ENCODE measurements at regions not wholly inside any gene's neighbourhood (a gene's known extent, or its start where the extent isn't known, plus 50 kb on each side); places are given as distances from the start of the nearest gene placed in this dataset.

DNA sequence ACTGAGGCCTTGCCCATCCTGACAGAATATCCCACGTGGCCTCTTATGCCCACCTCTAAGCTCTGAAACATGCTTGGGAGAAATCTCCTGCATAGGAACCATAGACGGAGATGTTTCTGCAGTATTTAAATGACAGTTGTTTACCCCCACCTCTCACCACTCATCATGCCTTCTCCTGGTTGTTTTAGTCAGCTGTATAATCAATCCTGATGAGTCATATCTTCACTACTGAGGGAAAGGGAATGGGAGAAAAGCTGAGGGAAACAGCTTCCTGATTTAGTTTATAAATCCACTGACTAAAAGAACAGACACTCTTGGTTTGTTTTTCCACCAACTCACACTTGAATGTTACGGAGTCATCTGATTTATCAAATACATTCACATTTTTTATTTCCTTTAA lies 113.2 kb upstream of the TENT5A start:
- Histone ChIP-seq H3K27ac (no peak overlapping the region), H3K27me3 (no peaks in the 10 kb centered on the region), H3K9me3 (no peaks in the 10 kb centered on the region), H3K4me3 (no peak overlapping the region), H3K4me1 (peaks cover 0 to 30% of the 10 kb centered on the region in 2 donors), H3K36me3 (no peaks in the 10 kb centered on the region)
- no peak for DNase-seq (ENCODE audit: low spot score in 2 of 2)
- intact Hi-C loops (cut with DNase I), result no loop called here
- no peak for TF ChIP-seq CTCF (IDR thresholded peaks at IDR 0.05)

- H3K4me3 ChIP-seq, result no peak overlapping the region
- no peak for TF ChIP-seq CTCF (IDR thresholded peaks at IDR 0.05)
- H3K4me1 ChIP-seq, result peaks cover 0 to 44% of the 10 kb centered on the region in 2 donors
- no peaks in the 10 kb centered on the region for H3K9me3 ChIP-seq
- H3K27me3 ChIP-seq, result no peaks in the 10 kb centered on the region
- intact Hi-C loops (cut with DNase I), result loop anchor here (5.0 kb wide), 2 partner anchors 112 to 153 kb away; partner anchors contain the start of gene TENT5A
- no peaks in the 10 kb centered on the region for H3K36me3 ChIP-seq
- H3K27ac ChIP-seq, result peak overlapping the region in 1 of 2 donors; percentile 33
- DNase-seq (ENCODE audit: low spot score in 2 of 2), result no peak
Observed at GRCh38 chr6:81864124-81864523, 111.6 kb upstream of the TENT5A start.

DNA sequence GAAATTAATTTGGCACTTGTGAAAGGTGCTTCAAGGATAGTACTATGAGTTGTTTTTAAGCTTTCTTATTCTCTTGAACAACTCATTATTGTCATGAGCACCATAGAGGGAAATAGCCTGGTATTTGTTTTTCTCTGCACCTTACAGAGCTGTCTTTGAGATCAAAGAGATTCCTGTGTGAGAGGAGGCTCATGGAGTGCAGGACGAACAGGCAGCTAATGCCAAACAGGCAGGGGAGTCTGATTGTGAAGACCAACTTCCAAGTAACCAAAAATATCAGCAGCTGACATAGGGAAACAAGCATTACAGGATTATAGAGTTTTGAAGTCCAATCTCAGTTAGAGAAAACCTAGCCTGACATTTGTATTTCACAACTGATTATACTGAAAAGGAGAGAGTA lies 110.6 kb upstream of the TENT5A start:
- no peak overlapping the region for H3K4me3 ChIP-seq
- intact Hi-C loops (cut with DNase I), result loop anchor here (5.0 kb wide), 2 partner anchors 111 to 154 kb away; partner anchors contain the start of gene TENT5A
- no peaks in the 10 kb centered on the region for H3K27me3 ChIP-seq
- peaks cover 5 to 54% of the 10 kb centered on the region in 2 donors for H3K4me1 ChIP-seq
- no peak for DNase-seq (ENCODE audit: low spot score in 2 of 2)
- no peak for TF ChIP-seq CTCF (IDR thresholded peaks at IDR 0.05)
- no peaks in the 10 kb centered on the region for H3K36me3 ChIP-seq
- H3K9me3 ChIP-seq, result no peaks in the 10 kb centered on the region
- H3K27ac ChIP-seq, result peak overlapping the region in 1 of 2 donors; percentile 24

- no peak overlapping the region for H3K4me3 ChIP-seq
- H3K9me3 ChIP-seq, result no peaks in the 10 kb centered on the region
- no peak for DNase-seq (ENCODE audit: low spot score in 2 of 2)
- H3K27me3 ChIP-seq, result no peaks in the 10 kb centered on the region
- peak overlapping the region; percentile 70 to 76 for H3K27ac ChIP-seq
- no peak for TF ChIP-seq CTCF (IDR thresholded peaks at IDR 0.05)
- no peaks in the 10 kb centered on the region for H3K36me3 ChIP-seq
- intact Hi-C loops (cut with DNase I), result loop anchor here (5.0 kb wide), 2 partner anchors 109 to 156 kb away; partner anchors contain the start of gene TENT5A
- peaks cover 8 to 61% of the 10 kb centered on the region in 2 donors for H3K4me1 ChIP-seq
Observed at GRCh38 chr6:81861281-81861680, 108.8 kb upstream of the TENT5A start.

DNA sequence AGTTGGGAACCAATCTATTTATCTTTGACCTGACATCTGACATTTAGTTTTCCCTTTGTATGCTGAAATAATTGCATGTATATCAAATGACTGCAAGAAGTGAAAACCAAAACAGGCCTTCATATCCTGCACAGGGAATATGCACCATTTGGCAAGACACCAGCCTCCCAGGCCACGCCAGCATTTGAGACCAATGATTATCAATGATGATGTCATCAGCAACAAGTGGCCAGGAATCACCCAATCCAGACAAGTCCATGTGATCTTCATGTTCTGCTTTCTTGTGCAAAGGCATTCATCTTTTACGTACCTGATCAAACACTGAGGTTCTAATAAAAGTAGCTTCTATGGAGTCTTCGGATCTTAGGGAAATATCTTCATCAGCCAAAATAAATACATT lies 107.4 kb upstream of the TENT5A start:
- Histone ChIP-seq H3K9me3 (no peaks in the 10 kb centered on the region), H3K4me3 (no peak overlapping the region), H3K36me3 (no peaks in the 10 kb centered on the region), H3K4me1 (peaks cover 8 to 54% of the 10 kb centered on the region in 2 donors), H3K27ac (peak overlapping the region; percentile 70 to 76), H3K27me3 (no peaks in the 10 kb centered on the region)
- intact Hi-C loops (cut with DNase I), result loop anchor here (2.0 to 5.0 kb wide), 3 partner anchors 35 to 157 kb away; partner anchors contain the start of gene TENT5A
- DNase-seq (ENCODE audit: low spot score in 2 of 2), result peak in 1 of 2 donors; percentile 80
- no peak for TF ChIP-seq CTCF (IDR thresholded peaks at IDR 0.05)

DNA sequence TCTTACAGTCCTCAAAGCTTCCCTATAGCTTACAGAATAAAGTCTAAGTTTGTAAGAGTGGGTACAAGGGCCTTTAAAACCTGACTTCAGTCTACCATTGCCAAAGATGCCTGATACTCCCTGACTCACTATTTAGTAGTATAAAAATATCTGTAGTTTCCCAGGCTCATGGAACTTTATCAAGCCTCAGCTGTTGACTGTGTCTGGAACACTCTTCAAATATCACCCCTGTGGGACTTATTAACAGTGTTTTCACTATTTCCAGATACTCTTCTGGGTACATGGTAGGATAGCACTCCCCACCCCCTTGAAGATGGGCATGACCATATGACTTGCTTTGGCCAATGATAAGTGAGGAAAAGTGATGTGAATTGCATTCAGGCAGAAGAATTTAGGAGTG lies 105.3 kb upstream of the TENT5A start:
- no peak for TF ChIP-seq CTCF (IDR thresholded peaks at IDR 0.05)
- no peak for DNase-seq (ENCODE audit: low spot score in 2 of 2)
- no peaks in the 10 kb centered on the region for H3K9me3 ChIP-seq
- H3K27ac ChIP-seq, result peak overlapping the region; percentile 63 to 70
- no peak overlapping the region for H3K4me3 ChIP-seq
- peaks cover 8 to 44% of the 10 kb centered on the region in 2 donors for H3K4me1 ChIP-seq
- no peaks in the 10 kb centered on the region for H3K36me3 ChIP-seq
- no peaks in the 10 kb centered on the region for H3K27me3 ChIP-seq
- intact Hi-C loops (cut with DNase I), result loop anchor here (2.0 kb wide), 1 partner anchor 37 kb away; no protein-coding TSS in a partner anchor
